ENCODE measurements at regions not wholly inside any gene's neighbourhood (a gene's known extent, or its start where the extent isn't known, plus 50 kb on each side); places are given as distances from the start of the nearest gene placed in this dataset.

DNA sequence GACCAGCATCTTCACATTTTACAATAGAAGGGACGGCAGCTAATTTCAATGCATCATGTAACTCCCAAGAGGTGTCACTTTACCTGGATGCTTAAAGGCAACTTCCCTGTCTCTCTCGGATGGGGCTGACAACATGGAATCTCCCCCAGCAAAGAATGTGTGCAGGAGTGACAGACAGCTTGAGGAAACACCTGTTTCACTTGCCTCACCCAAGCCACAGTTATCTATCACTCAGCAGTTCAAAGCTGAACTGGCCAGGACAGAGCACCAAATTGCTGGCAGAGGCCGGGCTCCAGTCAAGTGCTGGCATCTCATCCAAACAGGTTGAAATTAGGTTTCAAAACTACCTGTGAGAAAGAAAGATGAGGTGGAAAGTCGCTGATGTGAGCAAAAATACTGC lies 538.0 kb upstream of the PLXNA2 start:
- DNase-seq (ENCODE audit: low spot score), result no peak

- DNase-seq (ENCODE audit: low spot score), result no peak
Observed at GRCh38 chr1:208785629-208786028, 541.4 kb upstream of the PLXNA2 start.

- no peak for DNase-seq (ENCODE audit: low spot score)
Observed at GRCh38 chr1:208787219-208787618, 543.0 kb upstream of the PLXNA2 start.

DNA sequence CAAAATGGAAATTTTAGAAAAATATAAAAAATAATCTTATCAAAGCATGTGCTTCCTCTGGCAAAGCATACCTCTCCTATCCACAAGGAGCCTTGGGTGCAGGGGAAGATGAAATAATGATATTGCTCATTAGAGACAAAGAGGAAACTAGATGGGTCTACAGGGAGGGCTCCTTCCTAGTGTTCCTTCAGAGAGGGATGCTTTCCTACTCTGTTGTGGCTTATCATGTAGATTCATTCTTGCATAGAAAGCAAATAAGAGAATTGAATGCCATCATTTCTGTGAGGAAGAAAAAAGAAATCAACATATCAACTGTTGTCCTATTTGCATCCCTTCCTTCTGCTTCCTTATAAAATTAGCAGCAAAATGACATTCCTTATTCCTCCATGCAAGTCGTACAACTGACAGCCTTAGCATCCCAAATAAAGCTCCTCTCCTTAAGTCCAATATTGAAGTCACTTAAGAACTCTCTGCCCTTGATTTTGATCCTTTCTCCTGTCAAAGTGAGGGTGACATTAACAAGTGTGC lies 543.9 kb upstream of the PLXNA2 start:
- no peak for DNase-seq (ENCODE audit: low spot score)

DNA sequence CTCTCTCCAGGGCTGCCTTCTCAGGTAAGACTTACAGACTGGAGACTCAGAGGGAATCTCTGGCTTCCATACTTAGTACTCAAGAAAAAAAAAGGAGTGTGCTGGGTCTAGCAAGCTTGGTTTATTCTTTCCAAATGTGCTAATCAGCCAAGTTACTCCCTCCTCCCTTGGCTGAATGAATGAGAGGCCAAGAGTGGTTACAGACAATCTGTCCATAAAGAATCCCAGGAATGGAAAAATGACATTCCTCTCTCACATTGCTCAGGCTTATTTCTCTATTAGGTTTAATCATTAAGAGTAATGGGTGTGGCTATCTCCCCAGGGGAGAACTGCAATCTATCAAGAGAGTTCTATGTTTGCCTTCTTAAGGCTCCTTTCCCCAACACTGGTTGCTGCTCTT lies 547.3 kb upstream of the PLXNA2 start:
- DNase-seq (ENCODE audit: low spot score), result no peak

DNA sequence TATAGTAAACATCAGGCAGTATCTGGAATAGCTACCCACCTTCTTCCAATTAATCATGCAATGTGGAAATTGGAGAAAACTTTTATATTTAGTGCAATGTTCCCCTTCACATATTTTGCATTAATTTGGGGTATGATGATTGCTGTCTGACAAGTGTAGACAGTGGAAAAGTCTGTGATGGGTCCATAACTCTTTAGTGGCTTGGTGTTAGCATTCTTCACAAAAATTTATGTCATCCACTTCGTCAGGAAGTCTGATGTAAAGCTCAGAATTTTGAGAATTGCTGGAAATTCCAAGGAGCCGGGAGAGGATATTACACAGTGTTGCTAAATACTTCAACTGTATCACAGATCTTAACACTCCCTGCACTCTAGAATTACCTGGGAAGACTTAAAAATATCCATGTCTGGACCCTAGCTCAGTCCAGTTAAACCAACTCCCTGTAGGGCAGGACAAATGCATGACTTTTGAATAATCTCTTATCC lies 549.7 kb upstream of the PLXNA2 start:
- DNase-seq (ENCODE audit: low spot score), result no peak

DNA sequence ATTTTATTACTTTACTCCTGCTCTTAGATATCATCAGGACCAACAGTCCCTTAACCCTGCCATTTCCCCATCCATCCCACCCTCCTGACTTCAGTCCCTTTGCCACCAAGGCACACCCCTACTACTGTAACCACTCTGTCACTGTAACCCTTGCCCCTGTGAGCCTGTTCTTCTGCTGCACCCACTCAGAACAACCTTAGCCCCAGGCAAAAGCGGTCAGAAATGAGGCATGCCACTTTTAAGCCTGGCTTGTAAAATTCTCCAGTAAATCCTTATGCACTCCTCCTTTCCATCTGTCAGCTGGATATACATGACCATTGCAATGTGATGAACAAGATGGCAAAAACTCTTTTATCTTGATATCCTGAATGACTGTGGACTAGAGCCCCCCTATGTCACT lies 555.0 kb upstream of the PLXNA2 start:
- no peak for DNase-seq (ENCODE audit: low spot score)

DNA sequence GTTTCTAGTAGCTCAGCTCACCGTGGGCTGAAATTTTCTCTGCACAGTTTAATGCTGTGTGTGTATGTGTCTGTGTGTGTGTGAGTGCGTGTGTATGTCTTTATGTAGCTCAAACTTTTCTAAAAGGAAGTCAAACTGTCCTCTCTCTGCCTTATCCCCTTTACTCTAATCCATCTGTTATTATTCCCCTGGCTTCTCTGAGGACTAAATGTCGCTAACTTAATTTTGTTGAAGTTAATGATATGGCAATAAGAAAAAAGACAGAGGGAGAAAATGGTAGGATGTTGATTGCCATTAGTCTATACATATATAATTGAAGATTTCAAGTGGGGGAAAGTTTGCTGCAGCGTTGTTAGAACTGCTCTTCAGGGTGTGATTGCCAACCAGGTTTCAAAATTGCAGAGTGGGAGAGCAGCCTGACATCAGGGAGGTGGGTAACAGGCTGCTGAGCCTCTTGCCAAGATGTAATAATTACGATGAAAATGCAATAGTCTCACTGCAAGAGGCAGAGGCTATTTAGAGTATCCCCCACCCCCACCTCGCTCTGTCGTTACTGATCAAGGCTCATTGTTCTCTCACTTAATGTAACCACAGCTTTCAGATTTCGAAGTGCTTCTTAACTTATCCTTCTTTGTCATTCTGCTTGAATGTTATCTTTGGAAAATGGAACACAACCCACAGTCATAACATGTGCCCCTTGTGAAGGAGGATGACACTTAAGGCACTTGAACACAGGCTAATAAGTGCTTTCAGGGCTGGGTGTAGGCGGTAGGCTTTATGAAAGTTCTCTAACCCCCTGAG lies 559.0 kb upstream of the PLXNA2 start:
- DNase-seq (ENCODE audit: low spot score), result no peak

- DNase-seq (ENCODE audit: low spot score), result no peak
Observed at GRCh38 chr1:208807446-208808127, 563.4 kb upstream of the PLXNA2 start.

DNA sequence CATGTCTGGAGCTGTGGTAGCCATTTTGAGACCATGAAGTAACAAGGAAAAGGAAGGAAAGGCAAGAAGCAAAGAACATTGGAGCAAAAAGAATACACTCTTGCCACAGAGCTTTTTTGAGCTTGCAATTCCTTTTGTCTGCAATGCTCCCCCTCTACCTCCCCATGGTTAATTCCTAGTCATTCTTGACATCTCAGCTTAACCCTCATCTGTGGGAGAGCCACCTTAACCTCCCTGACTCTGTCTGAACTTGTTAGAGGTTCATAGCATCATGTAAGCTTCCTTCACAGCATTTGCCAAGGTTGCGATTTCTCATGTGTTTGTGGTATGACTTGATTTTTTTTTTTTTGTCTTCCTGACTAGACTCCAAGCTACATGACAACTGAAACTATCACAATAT lies 564.1 kb upstream of the PLXNA2 start:
- no peak for DNase-seq (ENCODE audit: low spot score)

GRCh38 chr1:208809876-208810275 lies 565.7 kb upstream of the PLXNA2 start:
- no peak for DNase-seq (ENCODE audit: low spot score)

DNA sequence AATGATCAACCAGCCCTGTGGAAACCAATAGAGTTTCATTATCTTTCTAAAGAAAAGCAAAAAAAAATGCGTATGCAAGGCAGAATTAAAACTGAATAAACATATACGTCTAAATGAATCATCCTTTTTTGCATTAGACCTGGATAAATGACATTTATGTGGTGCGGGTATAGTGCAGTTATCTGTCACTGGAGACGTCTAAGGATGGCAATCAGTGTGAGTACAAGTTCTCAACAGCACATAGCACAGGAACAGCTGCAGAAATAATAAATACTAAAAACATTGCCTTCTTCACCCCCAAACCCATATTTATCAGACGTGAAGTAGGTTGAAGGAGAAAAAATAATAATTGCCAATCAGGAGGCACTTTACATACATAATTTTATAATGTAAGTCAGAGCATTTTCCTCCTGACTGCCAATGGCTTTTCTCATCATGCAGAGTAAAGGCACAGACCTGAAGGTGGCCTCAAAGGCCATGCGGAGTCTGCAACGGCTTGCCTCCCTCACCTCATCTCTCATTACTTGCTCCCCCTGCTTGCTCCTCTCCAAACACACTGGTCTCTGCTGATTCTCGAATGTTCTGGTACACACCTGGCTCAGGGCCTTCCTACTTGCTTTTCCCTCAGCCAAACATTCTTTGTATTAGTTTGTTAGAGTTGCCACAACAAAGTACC lies 574.7 kb upstream of the PLXNA2 start:
- DNase-seq (ENCODE audit: low spot score), result no peak

- no peak for DNase-seq (ENCODE audit: low spot score)
Observed at GRCh38 chr1:208820580-208821212, 576.5 kb upstream of the PLXNA2 start.

GRCh38 chr1:208821939-208822338 lies 577.8 kb upstream of the PLXNA2 start:
- no peak for DNase-seq (ENCODE audit: low spot score)

GRCh38 chr1:208825300-208825699 lies 581.1 kb upstream of the PLXNA2 start:
- DNase-seq (ENCODE audit: low spot score), result no peak

- DNase-seq (ENCODE audit: low spot score), result no peak
Observed at GRCh38 chr1:208829595-208829994, 585.4 kb upstream of the PLXNA2 start.

DNA sequence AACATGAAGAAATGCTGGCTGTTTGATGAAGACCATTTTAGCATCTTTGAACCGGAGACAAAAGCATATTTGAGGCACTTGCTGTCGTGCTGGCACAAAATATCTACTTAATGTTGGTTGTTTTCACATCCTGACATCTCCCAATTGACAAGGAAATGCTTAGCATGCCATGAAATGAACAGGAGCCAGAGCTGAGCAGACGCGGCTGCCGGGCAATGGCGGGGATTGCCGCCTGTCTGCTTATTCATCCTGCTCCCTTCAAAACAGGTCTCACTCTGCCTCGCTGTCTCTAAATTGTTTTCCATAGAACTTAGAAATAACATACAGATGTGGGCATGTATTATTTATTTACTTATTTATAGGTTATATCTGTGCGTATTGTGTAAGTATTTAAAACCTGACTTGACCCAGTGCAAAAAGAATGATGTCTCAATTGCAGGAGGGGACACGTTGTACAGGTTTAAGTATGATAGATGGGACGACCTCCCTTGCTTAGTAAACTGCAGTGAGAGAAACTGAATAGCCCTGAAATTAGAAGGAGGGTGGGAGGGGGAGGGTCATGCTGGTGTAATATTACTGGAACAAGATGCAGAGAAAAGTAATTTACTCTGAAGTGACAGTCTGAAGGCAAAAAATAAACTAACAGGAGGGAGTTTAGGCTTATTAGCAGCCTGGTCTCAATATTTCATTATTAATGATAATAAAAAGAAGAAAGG lies 590.4 kb upstream of the PLXNA2 start:
- no peak for DNase-seq (ENCODE audit: low spot score)

- no peak for DNase-seq (ENCODE audit: low spot score)
Observed at GRCh38 chr1:208835097-208835463, 590.9 kb upstream of the PLXNA2 start.

DNA sequence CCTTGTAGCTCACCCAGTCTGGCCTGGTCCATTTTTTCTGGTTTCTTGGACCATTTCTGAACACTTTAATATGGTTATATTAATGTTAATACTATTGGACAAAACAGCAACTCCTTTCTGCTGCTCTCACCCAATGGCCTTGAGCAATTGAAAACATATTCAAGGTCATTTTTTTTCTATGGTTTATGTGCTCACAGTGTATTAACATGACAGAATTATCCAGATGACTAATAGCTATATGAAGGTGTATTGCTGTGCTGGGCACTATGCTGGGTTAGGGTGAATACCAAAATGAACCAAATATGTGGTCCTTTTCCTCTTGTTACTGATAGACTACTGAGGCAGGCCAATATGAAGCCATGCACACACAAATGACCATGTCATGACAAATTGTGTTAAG lies 591.6 kb upstream of the PLXNA2 start:
- DNase-seq (ENCODE audit: low spot score), result no peak

DNA sequence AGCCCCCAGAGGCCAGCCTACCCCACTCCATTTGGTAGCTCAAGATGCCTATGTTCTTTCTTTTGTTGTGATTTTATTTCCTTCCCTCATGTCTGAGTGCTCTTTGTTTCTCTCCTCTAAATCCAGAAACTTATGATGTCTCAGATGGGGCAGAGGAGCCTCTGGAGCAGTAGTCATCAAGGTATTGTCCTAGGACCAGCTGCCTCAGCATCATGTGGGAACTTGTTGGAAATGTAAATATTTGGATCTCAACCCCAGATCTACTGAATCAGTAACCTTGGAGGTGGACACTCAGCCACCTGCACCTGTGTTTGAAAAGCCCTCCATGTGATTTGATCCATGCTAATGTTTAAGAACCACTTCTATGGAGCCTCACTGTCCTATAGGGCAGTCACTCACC lies 593.1 kb upstream of the PLXNA2 start:
- DNase-seq (ENCODE audit: low spot score), result no peak

DNA sequence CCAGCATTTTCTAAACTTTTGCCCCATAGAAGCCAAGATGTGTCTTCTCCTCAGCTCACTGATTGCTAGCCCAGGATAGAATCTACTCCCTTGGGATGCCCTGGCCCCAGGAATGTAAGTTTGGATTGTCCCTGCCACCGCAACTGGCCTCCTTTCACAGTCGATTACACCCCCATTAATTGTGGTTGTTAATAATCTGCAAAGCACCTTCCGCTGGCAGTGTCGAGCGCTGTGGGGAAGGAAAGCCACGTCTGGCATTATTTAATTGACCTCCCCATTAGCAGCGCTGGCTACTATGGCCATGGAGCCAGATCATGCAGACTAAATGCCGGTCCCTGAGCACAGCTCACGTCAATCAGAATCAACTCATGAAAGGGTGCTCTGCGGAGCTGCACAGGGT lies 597.3 kb upstream of the PLXNA2 start:
- DNase-seq (ENCODE audit: low spot score), result no peak

DNA sequence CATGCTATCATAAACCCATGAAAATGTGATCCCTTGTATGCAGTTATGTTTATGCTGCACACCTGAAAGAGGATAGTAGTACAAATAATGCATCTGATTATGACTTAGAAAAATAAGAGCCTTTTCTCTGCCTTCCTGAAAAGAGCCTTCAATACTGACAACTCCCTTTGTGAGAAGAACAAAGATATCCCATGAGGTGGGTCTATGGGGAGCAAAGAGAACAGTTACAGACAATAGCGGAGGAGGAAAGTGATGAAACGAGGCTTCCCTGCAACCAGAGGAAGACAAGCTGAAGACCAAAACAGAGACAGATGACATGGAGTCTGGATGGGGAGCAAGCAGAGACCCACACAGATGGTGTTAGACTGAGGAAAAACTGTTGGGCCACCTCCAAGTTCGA lies 598.3 kb upstream of the PLXNA2 start:
- DNase-seq (ENCODE audit: low spot score), result no peak

Measured in RKO (cell line).